Nephron (organoid): ENCODE measurements at regions not wholly inside any gene's neighbourhood (a gene's known extent, or its start where the extent isn't known, plus 50 kb on each side); places are given as distances from the start of the nearest gene placed in this dataset.

Source experiments
- H3K27ac Mint-ChIP-seq, 3 experiments: 2 replicates each; pipeline ENCODE4 v1.8.0; 2020; ENCODE audit warnings: mixed read lengths in 3 of 3, mild to moderate bottlenecking in 2 of 3, moderate library complexity in 1 of 3
- H3K27me3 Mint-ChIP-seq: 2 replicates; pipeline ENCODE4 v1.8.0; 2021; ENCODE audit warnings: low read depth, mild to moderate bottlenecking, moderate library complexity, mixed read lengths
- H3K36me3 Mint-ChIP-seq: 2 replicates; pipeline ENCODE4 v1.8.0; 2020; ENCODE audit warnings: low read depth, mixed read lengths
- H3K4me1 Mint-ChIP-seq: 2 replicates; pipeline ENCODE4 v1.8.0; 2020; ENCODE audit warnings: mixed read lengths
- H3K4me3 Mint-ChIP-seq, 3 experiments: 2 replicates each; pipeline ENCODE4 v1.8.0; 2020; ENCODE audit warnings: mild to moderate bottlenecking in 3 of 3, mixed read lengths in 3 of 3, moderate library complexity in 2 of 3
- H3K9me3 Mint-ChIP-seq: 2 replicates; pipeline ENCODE4 v1.8.0; 2020; ENCODE audit warnings: mixed read lengths
- CTCF ChIP-seq, 3 experiments: fragments of 200-600 bp; sonication (generic); IDR thresholded peaks; one replicate each; pipeline ENCODE4 v1.5.0; 2021; ENCODE audit warnings: antibody characterized with exemption in 3 of 3; ENCODE audit not compliant: unreplicated experiment in 3 of 3

- no peak for TF ChIP-seq CTCF (IDR thresholded peaks at IDR 0.05; ENCODE audit: unreplicated experiment in 3 of 3)
- Mint-ChIP-seq H3K9me3 (no peaks in the 10 kb centered on the region), H3K36me3 (no peaks in the 10 kb centered on the region), H3K27ac (no peak overlapping the region), H3K4me1 (no peaks in the 10 kb centered on the region), H3K4me3 (no peak overlapping the region), H3K27me3 (no peaks in the 10 kb centered on the region)
These were observed 918.1 kb upstream of the SORCS1 start for GRCh38 chr10:108082596-108082995.

GRCh38 chr10:108078263-108078662 lies 913.8 kb upstream of the SORCS1 start:
- no peaks in the 10 kb centered on the region for H3K36me3 Mint-ChIP-seq
- H3K27ac Mint-ChIP-seq, result no peak overlapping the region
- TF ChIP-seq CTCF (IDR thresholded peaks at IDR 0.05; ENCODE audit: unreplicated experiment in 3 of 3), result no peak
- no peaks in the 10 kb centered on the region for H3K9me3 Mint-ChIP-seq
- no peaks in the 10 kb centered on the region for H3K27me3 Mint-ChIP-seq
- no peaks in the 10 kb centered on the region for H3K4me1 Mint-ChIP-seq
- H3K4me3 Mint-ChIP-seq, result no peak overlapping the region

- TF ChIP-seq CTCF (IDR thresholded peaks at IDR 0.05; ENCODE audit: unreplicated experiment in 3 of 3), result no peak
- Mint-ChIP-seq H3K4me3 (no peak overlapping the region), H3K27ac (no peak overlapping the region), H3K4me1 (no peaks in the 10 kb centered on the region), H3K36me3 (no peaks in the 10 kb centered on the region), H3K27me3 (no peaks in the 10 kb centered on the region), H3K9me3 (peaks cover 2% of the 10 kb centered on the region)
These were observed 908.0 kb upstream of the SORCS1 start for GRCh38 chr10:108072466-108072865.

GRCh38 chr10:108070789-108071188 lies 906.3 kb upstream of the SORCS1 start:
- TF ChIP-seq CTCF (IDR thresholded peaks at IDR 0.05; ENCODE audit: unreplicated experiment in 3 of 3), result no peak
- Mint-ChIP-seq H3K4me3 (no peak overlapping the region), H3K36me3 (no peaks in the 10 kb centered on the region), H3K27ac (no peak overlapping the region), H3K27me3 (no peaks in the 10 kb centered on the region), H3K4me1 (no peaks in the 10 kb centered on the region), H3K9me3 (peaks cover 2% of the 10 kb centered on the region)

- no peaks in the 10 kb centered on the region for H3K27me3 Mint-ChIP-seq
- H3K27ac Mint-ChIP-seq, result no peak overlapping the region
- no peak overlapping the region for H3K4me3 Mint-ChIP-seq
- no peaks in the 10 kb centered on the region for H3K4me1 Mint-ChIP-seq
- H3K36me3 Mint-ChIP-seq, result no peaks in the 10 kb centered on the region
- peaks cover 2% of the 10 kb centered on the region for H3K9me3 Mint-ChIP-seq
- TF ChIP-seq CTCF (IDR thresholded peaks at IDR 0.05; ENCODE audit: unreplicated experiment in 3 of 3), result no peak
These were observed 904.6 kb upstream of the SORCS1 start for GRCh38 chr10:108069096-108069495.

- no peak overlapping the region for H3K27ac Mint-ChIP-seq
- TF ChIP-seq CTCF (IDR thresholded peaks at IDR 0.05; ENCODE audit: unreplicated experiment in 3 of 3), result no peak
- H3K9me3 Mint-ChIP-seq, result peaks cover 2% of the 10 kb centered on the region
- H3K36me3 Mint-ChIP-seq, result no peaks in the 10 kb centered on the region
- no peak overlapping the region for H3K4me3 Mint-ChIP-seq
- no peaks in the 10 kb centered on the region for H3K27me3 Mint-ChIP-seq
- H3K4me1 Mint-ChIP-seq, result no peaks in the 10 kb centered on the region
These were observed 900.3 kb upstream of the SORCS1 start for GRCh38 chr10:108064746-108065260.
